CD4-positive, alpha-beta T cell treated with Interleukin-10 for 1 hour (primary cell): ENCODE measurements at regions not wholly inside any gene's neighbourhood (a gene's known extent, or its start where the extent isn't known, plus 50 kb on each side); places are given as distances from the start of the nearest gene placed in this dataset.
A peak's percentile ranks its signal among the peaks of the same experiment; 100 is the strongest.

Experiments used
- DNase-seq: peaks from one replicate; pipeline ENCODE4 v3.0.0-alpha.2; 2020

- DNase-seq, result no peak
Measured at GRCh38 chr16:82404586-82405315, 222.0 kb upstream of the CDH13 start.

GRCh38 chr16:82402665-82403218 is 224.0 kb upstream of the CDH13 start:
- no peak for DNase-seq

GRCh38 chr16:82400046-82400445 is 226.7 kb upstream of the CDH13 start:
- DNase-seq, result no peak

DNA sequence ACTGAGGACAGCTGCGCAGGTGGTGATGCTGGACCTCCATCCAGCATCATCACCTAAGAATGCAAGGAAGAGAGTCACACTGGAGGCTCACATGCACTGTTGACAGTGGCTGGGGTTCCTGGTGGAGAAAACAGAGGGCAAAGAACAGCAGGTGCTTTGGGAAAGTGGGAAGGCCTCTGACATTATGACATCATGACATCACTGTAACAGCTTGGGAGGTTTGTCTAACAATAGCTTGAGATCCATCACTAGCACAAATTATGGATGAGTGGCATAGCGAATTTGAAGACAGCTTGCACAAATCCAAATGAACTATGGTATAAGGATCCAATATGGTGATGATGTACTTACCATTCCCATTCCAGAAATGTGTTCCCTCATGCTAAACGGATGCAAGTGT is 226.5 kb upstream of the MPHOSPH6 start:
- DNase-seq, result no peak

DNA sequence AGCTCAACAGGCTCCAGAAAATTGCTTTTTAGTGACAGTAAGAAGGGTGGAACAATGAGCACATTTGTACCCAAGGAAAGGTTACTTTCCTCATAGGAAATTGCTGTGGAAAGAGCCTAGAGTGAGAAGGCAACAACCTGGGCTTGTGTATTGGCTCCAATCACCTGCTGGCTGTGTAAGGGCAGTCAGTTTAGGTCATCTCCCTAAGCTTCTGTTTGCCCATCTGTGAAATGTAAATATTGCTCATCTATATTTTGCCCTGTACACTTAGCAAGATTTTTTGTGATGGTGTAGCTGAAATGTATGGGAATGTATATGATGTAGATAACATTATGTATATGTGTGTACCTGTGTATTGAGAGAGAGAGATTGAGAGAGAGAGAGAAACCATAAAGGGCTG is 225.2 kb upstream of the MPHOSPH6 start:
- no peak for DNase-seq

DNA sequence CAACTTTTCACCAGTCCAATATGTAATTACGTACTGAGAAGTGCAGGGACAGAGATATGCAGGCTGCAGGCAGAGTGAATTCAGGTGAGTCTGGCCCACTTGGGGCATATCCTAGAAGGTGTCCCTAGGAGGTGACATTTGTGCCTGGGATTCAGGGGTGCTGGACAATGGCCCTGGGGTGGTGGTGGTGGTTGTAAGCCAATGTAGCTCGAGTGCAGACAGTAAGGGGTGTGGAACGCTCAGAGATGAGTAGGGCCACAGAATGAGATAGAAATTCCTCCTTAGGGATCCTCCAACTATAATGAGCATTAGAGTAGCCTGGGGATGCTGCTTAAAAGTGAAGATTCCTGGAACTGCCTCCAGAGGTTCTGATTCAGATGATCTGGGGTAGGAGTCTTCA is 221.7 kb upstream of the MPHOSPH6 start:
- no peak for DNase-seq

- no peak for DNase-seq
Measured at GRCh38 chr16:82389956-82390650, 220.1 kb upstream of the MPHOSPH6 start.

DNA sequence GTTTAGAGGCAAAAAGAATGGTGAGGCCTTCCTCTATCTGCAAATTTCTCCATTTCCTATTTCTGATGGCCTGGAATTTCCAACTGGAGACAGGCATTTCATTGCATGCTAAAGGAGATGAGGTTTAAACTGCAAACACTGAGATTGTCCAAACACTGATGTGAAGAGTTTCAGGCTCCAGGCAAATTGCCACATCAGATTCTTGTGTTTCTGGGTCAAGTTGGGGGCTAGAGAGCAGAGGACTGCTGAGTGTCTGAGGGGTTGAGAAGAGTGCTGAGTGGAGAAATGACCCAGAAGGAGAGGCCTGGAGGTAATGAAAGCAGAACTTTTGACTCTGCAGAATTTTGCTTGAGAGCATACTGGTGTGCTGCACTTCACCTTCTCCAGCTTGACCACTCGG is 216.7 kb upstream of the MPHOSPH6 start:
- DNase-seq, result no peak

GRCh38 chr16:82384949-82385348 is 214.9 kb upstream of the MPHOSPH6 start:
- DNase-seq, result no peak

DNA sequence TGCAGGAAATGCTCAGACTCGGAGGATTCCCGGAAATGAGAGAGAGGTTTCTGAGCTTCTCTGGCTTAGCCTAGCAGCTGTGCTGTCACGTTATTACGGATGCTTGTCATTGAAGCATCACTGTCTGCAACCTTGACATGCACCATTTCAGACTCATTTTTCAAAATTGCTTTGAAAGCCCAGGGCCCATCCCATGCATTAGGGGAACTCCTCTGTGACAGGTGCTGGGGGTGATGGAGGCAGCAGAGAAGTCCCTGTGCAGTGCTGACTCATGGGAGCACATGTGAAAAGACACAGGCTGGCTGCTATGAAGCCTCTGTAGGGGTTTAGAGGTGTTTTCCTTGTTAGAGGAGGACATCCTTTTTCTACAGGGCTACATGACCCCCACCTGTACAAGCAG is 214.0 kb upstream of the MPHOSPH6 start:
- no peak for DNase-seq

GRCh38 chr16:82382521-82382920 is 212.5 kb upstream of the MPHOSPH6 start:
- DNase-seq, result no peak

DNA sequence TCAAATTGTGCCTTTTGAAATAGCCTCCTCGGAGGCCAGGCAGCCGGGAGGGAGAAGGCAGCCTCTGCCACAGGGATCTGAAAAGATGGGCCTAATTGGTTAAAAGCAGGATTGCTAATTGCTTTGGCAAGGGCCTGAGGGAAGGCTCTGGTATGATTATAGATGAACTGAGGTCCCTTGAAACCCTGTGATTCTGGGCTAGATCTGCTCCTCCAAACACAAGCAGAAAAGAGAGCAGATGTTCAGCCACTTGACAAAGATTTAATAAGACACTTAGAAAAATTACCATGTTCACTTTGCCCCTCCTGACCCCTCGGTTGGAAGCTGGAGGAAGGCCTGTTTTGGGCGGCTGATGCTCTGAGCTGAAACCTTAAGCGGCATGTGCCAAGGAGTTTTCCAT is 209.5 kb upstream of the MPHOSPH6 start:
- DNase-seq, result no peak

GRCh38 chr16:82373976-82374375 is 204.0 kb upstream of the MPHOSPH6 start:
- DNase-seq, result no peak

DNA sequence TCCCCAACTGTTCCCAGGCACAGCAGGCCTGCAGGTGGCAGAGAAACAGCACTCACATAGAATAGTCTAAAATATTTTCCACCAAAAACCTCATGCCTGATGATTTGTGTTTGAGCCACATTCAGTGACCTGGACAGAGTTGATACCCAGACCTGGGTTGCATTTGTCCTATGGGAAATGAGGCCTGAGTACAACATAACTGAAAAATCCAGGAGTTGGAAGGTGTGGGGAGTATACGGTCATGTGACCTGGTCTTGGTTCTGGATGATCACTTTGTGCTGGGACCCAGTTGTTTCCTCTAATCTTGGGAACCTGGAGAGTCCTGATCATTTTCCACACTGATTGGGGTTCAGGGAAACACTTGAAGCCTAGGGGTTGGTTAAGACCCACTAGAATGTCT is 200.3 kb upstream of the MPHOSPH6 start:
- DNase-seq, result no peak

GRCh38 chr16:82368041-82368440 is 198.0 kb upstream of the MPHOSPH6 start:
- DNase-seq, result peak; percentile 30

GRCh38 chr16:82366462-82366861 is 196.4 kb upstream of the MPHOSPH6 start:
- no peak for DNase-seq

DNA sequence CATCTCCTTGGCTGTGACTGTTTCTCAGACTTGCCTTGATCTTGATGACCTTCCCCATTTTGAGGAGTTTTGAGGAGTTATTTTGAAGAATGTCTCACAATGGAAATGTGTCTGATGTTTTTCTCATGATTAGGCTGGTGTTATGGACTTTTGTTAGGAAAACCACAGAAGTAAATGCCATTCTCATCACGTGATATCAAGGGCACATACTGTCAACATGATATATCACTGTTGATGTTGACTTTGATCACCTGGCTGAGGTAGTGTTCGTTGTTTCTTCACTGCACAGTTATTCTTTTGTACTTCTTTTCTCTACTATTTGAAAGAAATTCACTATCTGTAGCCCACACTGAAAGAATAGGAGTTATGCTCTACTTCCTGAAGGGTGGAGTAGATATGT is 194.7 kb upstream of the MPHOSPH6 start:
- no peak for DNase-seq

DNA sequence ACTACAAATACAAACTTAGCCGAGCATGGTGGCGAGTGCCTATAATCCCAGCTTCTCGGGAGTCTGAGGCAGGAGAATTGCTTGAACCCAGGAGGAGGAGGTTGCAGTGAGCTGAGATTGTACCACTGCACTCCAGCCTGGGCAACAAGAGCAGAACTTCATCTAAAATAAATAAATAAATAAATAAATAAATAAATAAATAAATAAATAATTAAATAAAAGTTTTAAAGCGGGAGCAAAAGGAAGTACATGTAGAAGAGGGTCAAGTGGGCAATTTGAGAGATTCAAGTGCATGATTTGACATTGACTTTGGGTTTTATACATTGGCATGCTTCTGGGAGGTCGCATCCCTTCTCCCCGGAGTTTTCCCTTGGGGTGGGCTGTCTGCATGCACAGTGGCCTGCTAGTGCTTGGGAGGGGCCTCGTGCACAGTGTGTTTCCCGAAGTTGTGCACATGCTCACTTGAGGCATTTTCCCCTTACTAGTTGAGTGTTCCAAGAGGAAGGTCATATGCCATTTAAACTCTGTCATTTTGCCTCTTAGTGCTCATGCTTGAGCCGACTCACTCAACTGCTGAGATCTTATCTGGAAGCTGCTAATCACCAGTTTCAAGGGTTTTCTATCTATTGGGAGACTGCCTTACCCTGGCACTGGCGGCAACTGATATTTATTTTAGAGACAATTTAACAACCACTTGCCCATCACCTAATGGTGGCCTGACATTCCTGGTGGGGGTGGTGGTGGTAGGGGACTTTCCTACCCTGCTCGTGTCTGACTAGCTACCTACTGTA is 193.2 kb upstream of the MPHOSPH6 start:
- DNase-seq, result no peak

- DNase-seq, result no peak
Measured at GRCh38 chr16:82361885-82362284, 191.9 kb upstream of the MPHOSPH6 start.

GRCh38 chr16:82360024-82360783 is 190.2 kb upstream of the MPHOSPH6 start:
- no peak for DNase-seq

- no peak for DNase-seq
Measured at GRCh38 chr16:82358606-82359221, 188.7 kb upstream of the MPHOSPH6 start.

GRCh38 chr16:82358161-82358560 is 188.1 kb upstream of the MPHOSPH6 start:
- no peak for DNase-seq
